GM18870 (cell line): ENCODE measurements at regions not wholly inside any gene's neighbourhood (a gene's known extent, or its start where the extent isn't known, plus 50 kb on each side); places are given as distances from the start of the nearest gene placed in this dataset.

Source experiments
- ATAC-seq: cut with Tn5 transposase; IDR thresholded peaks from one replicate; pipeline ENCODE4 v1.9.1; 2021; ENCODE audit warnings: moderate library complexity; ENCODE audit not compliant: unreplicated experiment

GRCh38 chr9:108180541-108180940, 675.2 kb downstream of the ACTL7B start:
- no peak for ATAC-seq

GRCh38 chr9:108178318-108178717, 677.5 kb downstream of the ACTL7B start:
- no peak for ATAC-seq

GRCh38 chr9:108168236-108168850, 678.8 kb upstream of the KLF4 start:
- no peak for ATAC-seq

GRCh38 chr9:108167136-108167900, 677.7 kb upstream of the KLF4 start:
- no peak for ATAC-seq

- ATAC-seq, result no peak
These were observed 677.0 kb upstream of the KLF4 start for GRCh38 chr9:108166519-108166918.

- ATAC-seq, result no peak
These were observed 673.9 kb upstream of the KLF4 start for GRCh38 chr9:108163321-108164005.

- ATAC-seq, result no peak
These were observed 673.1 kb upstream of the KLF4 start for GRCh38 chr9:108162664-108163063.

- ATAC-seq, result no peak
These were observed 671.9 kb upstream of the KLF4 start for GRCh38 chr9:108161503-108161902.

GRCh38 chr9:108160706-108161355, 671.3 kb upstream of the KLF4 start:
- ATAC-seq, result no peak

GRCh38 chr9:108160039-108160438, 670.5 kb upstream of the KLF4 start:
- no peak for ATAC-seq

GRCh38 chr9:108158236-108158995, 668.8 kb upstream of the KLF4 start:
- ATAC-seq, result no peak

- no peak for ATAC-seq
These were observed 666.9 kb upstream of the KLF4 start for GRCh38 chr9:108156270-108156998.

GRCh38 chr9:108153416-108153815, 663.8 kb upstream of the KLF4 start:
- no peak for ATAC-seq

GRCh38 chr9:108150736-108151586, 661.4 kb upstream of the KLF4 start:
- no peak for ATAC-seq

GRCh38 chr9:108149326-108149725, 659.8 kb upstream of the KLF4 start:
- ATAC-seq, result no peak

GRCh38 chr9:108142504-108143201, 653.1 kb upstream of the KLF4 start:
- no peak for ATAC-seq

- no peak for ATAC-seq
These were observed 652.6 kb upstream of the KLF4 start for GRCh38 chr9:108142142-108142503.

GRCh38 chr9:108139900-108140299, 650.3 kb upstream of the KLF4 start:
- ATAC-seq, result no peak

GRCh38 chr9:108138516-108138915, 648.9 kb upstream of the KLF4 start:
- no peak for ATAC-seq
